ENCODE measurements at regions not wholly inside any gene's neighbourhood (a gene's known extent, or its start where the extent isn't known, plus 50 kb on each side); places are given as distances from the start of the nearest gene placed in this dataset.

DNA sequence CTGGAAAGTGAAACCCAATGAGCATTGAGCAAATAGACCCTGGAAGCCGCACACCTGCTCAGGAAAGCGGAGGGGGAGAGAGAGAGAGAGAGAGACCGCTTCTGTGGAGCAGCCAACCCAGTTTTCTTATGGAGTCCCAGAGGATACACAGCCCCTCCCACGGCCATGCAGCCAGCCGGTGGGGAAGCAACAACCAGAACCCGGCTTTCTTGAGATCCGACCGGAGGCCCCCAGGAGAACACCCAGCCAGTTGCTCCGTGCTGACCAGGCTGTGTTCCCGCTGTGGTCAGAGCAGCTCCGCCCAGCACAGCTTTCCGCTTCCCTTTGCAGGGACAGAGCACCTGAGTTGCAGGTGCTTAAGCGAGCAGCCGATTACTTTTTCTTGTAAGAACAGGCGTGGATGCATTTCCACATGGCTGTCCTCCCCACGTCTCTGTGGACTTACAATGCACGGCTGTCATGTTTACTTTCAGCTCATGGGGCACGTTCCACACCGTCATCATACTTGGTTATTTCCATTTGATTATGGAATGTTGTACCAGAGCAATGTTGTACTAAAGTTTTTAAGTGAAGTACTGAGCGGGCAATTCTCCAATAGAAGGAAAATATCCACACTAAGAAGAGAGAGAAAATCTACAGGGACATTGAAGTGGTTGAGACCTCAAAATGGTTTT is 381.9 kb downstream of the THBS2 start:
- H3K27me3 ChIP-seq (replicated peaks; ENCODE audit: control insufficient read depth, insufficient read depth, low read length): no peaks in the 10 kb centered on the region
- H3K4me3 Mint-ChIP-seq (ENCODE audit: unreplicated experiment): no peak overlapping the region
- DNase-seq: no peak
- no peaks in the 10 kb centered on the region for H3K4me1 ChIP-seq
- POLR2A ChIA-PET: no interaction called here
- TF ChIP-seq, protein P1, sequence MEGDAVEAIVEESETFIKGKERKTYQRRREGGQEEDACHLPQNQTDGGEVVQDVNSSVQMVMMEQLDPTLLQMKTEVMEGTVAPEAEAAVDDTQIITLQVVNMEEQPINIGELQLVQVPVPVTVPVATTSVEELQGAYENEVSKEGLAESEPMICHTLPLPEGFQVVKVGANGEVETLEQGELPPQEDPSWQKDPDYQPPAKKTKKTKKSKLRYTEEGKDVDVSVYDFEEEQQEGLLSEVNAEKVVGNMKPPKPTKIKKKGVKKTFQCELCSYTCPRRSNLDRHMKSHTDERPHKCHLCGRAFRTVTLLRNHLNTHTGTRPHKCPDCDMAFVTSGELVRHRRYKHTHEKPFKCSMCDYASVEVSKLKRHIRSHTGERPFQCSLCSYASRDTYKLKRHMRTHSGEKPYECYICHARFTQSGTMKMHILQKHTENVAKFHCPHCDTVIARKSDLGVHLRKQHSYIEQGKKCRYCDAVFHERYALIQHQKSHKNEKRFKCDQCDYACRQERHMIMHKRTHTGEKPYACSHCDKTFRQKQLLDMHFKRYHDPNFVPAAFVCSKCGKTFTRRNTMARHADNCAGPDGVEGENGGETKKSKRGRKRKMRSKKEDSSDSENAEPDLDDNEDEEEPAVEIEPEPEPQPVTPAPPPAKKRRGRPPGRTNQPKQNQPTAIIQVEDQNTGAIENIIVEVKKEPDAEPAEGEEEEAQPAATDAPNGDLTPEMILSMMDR (IDR thresholded peaks at IDR 0.05; ENCODE audit: insufficient read depth in 1 of 2, low read depth in 1 of 2, low read length in 1 of 2, severe bottlenecking in 1 of 2, unreplicated experiment in 1 of 2): no peak
- intact Hi-C loops (cut with micrococcal nuclease; ENCODE audit: unreplicated experiment): no loop called here
- no peaks in the 10 kb centered on the region for H3K4me1 Mint-ChIP-seq (ENCODE audit: low read depth, unreplicated experiment)
- H3K27ac Mint-ChIP-seq (ENCODE audit: unreplicated experiment): no peak overlapping the region
- BruUV-seq (replicated peaks): no TSS peak
- H3K36me3 Mint-ChIP-seq (ENCODE audit: insufficient read depth, unreplicated experiment): no peaks in the 10 kb centered on the region
- CTCF ChIA-PET: no interaction called here
- no peaks in the 10 kb centered on the region for H3K9me3 Mint-ChIP-seq (ENCODE audit: unreplicated experiment)
- H3K36me3 ChIP-seq (ENCODE audit: control insufficient read depth, insufficient read depth, low read length): no peaks in the 10 kb centered on the region
- no peak overlapping the region for H3K4me3 ChIP-seq (ENCODE audit: low read depth, low read length)
- H3K27me3 Mint-ChIP-seq (ENCODE audit: insufficient read depth, unreplicated experiment): no peaks in the 10 kb centered on the region
- no peaks in the 10 kb centered on the region for H3K9me3 ChIP-seq

DNA sequence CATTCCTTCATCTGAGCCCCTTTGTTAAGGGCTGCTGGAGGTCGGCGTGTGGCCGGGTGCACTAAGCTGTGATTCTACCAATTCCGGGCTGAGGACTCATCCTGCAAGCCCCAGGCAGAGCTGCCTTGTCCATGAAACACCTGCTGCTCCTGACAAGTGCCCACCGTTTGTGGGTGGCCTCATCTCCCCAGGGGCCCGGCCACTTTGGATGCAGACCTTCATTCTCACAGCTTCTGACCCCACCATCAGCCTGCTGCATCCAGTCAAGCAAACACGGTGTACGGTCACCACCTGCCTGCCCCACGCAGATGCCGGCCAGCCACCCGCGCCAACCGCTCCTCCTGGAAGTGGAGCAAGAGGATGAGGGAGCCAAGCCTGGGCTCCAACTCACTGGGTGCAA is 382.7 kb downstream of the THBS2 start:
- TF ChIP-seq, protein P1 (IDR thresholded peaks at IDR 0.05; ENCODE audit: insufficient read depth in 1 of 2, low read depth in 1 of 2, low read length in 1 of 2, severe bottlenecking in 1 of 2, unreplicated experiment in 1 of 2): no peak
- Histone ChIP-seq H3K4me3 (ENCODE audit: low read depth, low read length) (no peak overlapping the region), H3K36me3 (ENCODE audit: control insufficient read depth, insufficient read depth, low read length) (no peaks in the 10 kb centered on the region), H3K4me1 (no peaks in the 10 kb centered on the region), H3K9me3 (no peaks in the 10 kb centered on the region), H3K27me3 (replicated peaks; ENCODE audit: control insufficient read depth, insufficient read depth, low read length) (no peaks in the 10 kb centered on the region)
- DNase-seq: no peak
- no peaks in the 10 kb centered on the region for H3K36me3 Mint-ChIP-seq (ENCODE audit: insufficient read depth, unreplicated experiment)
- intact Hi-C loops (cut with micrococcal nuclease; ENCODE audit: unreplicated experiment): no loop called here
- H3K9me3 Mint-ChIP-seq (ENCODE audit: unreplicated experiment): no peaks in the 10 kb centered on the region
- no peaks in the 10 kb centered on the region for H3K27me3 Mint-ChIP-seq (ENCODE audit: insufficient read depth, unreplicated experiment)
- H3K27ac Mint-ChIP-seq (ENCODE audit: unreplicated experiment): no peak overlapping the region
- ChIA-PET CTCF (no interaction called here), POLR2A (no interaction called here)
- H3K4me3 Mint-ChIP-seq (ENCODE audit: unreplicated experiment): no peak overlapping the region
- BruUV-seq (replicated peaks): no TSS peak
- no peaks in the 10 kb centered on the region for H3K4me1 Mint-ChIP-seq (ENCODE audit: low read depth, unreplicated experiment)

DNA sequence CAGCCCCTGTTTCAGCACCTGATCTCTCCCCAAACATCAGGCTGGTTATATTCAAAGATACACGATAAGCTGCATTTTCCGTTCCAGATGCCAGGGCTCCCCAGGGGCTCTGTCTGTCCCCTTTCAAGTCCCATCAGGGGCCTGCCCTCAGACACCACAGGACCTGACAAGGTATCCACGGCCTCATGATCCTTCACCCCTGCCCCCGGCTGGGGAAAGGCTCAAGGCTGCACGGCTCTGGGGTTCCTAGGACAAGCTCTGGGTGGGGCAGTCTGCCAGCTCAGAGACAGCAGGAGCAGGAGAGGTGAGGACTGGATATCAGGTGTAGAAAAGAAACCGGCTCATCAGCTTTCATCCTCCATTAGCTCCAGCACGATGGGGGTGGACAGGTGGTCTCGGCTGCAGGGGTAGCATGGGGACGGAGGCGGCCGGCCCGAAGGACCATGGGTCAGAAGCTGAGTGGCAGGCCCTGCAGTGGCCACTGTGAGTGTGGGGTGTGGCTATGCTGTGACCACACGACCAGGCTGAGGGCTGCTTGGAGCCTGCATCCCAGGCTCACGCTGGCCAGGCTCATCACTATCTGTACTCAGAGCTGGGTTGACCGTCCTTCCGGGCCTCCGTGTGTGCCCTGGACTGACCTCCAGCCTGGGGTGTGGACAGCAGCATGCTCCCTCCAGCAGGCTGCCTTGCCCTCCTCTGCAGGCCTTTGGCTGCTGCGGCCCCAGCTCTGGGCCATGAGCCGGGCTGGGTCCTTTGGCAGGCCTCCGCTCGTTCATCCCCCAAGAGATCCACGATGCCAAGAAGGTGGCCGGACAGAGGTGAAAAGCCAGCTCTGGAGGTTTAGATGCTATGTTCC is 386.2 kb downstream of the THBS2 start:
- no peak overlapping the region for H3K27ac Mint-ChIP-seq (ENCODE audit: unreplicated experiment)

More for the DNA sequence above, 386.2 kb downstream of the THBS2 start:
- Histone ChIP-seq H3K9me3 (no peaks in the 10 kb centered on the region), H3K4me1 (no peaks in the 10 kb centered on the region), H3K36me3 (ENCODE audit: control insufficient read depth, insufficient read depth, low read length) (no peaks in the 10 kb centered on the region), H3K27me3 (replicated peaks; ENCODE audit: control insufficient read depth, insufficient read depth, low read length) (no peaks in the 10 kb centered on the region), H3K4me3 (ENCODE audit: low read depth, low read length) (no peak overlapping the region)
- Mint-ChIP-seq H3K9me3 (ENCODE audit: unreplicated experiment) (no peaks in the 10 kb centered on the region), H3K27me3 (ENCODE audit: insufficient read depth, unreplicated experiment) (no peaks in the 10 kb centered on the region), H3K4me1 (ENCODE audit: low read depth, unreplicated experiment) (no peaks in the 10 kb centered on the region), H3K4me3 (ENCODE audit: unreplicated experiment) (no peak overlapping the region), H3K36me3 (ENCODE audit: insufficient read depth, unreplicated experiment) (no peaks in the 10 kb centered on the region)
- TF ChIP-seq, protein P1 (IDR thresholded peaks at IDR 0.05; ENCODE audit: insufficient read depth in 1 of 2, low read depth in 1 of 2, low read length in 1 of 2, severe bottlenecking in 1 of 2, unreplicated experiment in 1 of 2): no peak
- intact Hi-C loops (cut with micrococcal nuclease; ENCODE audit: unreplicated experiment): no loop called here
- no TSS peak for BruUV-seq (replicated peaks)
- ChIA-PET POLR2A (no interaction called here), CTCF (no interaction called here)
- DNase-seq: no peak
